ENCODE measurements at regions not wholly inside any gene's neighbourhood (a gene's known extent, or its start where the extent isn't known, plus 50 kb on each side); places are given as distances from the start of the nearest gene placed in this dataset.
"Not testable (repeated sequence)": the region's sequence is repeated elsewhere in the genome, so short reads cannot be mapped to it uniquely, and the experiment has no call there.

DNA sequence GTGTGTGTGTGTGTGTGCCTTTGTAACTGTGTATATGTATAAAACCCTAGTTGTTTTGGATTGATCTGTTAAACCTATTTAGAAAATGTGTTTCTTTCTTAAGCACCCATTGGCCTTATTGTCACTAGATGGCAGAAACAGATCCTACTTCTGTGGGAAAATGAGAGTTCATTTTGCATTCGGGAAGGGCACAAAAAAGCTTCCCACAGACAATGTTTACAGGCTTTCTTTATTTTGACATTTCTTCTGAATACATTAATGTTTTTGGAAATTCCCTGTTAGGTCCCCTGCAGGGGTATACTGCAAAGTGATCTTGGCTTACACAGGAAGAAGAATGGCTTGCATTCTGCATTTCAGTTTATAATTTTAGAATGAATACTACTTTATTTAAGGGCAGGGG lies 481.8 kb upstream of the ARRDC3 start:
- no peak for DNase-seq

DNA sequence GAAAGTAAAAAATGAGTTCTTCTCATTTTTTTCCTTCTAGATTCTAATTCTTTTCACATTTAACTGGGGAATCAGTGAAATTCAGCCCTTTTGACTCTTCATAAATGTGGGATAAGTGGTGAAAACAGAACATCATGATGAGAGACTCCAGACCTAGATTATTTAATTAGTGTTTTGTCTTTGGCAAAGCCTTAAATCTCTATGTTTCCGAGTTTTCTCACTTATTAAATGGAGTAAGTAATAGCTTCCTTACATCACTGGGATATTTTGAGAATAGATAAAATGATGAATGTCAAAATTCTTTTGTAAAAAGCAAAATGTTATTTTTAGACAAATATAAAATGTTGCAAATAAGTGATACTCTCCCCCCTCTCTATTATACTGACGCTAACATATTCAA lies 468.6 kb upstream of the ARRDC3 start:
- no peak for DNase-seq

DNA sequence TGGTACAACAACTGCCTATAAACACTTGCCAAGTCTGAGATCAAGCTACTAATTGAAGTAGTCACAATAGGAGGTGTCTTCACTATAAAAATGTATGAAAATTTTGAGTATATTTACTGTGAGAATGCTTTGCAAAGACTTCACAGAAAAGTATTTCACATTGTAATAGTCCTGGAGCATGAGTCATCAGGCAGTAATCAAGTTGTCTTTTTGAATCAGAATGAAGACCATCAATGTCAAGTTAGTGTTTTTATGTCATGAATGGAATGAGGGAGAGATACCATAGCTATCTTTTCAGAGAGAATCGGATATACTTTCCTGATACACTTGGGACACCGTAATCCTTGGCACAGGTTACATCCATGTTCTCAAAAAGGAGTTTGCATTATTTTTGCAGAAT lies 466.9 kb upstream of the ARRDC3 start:
- DNase-seq = no peak

DNA sequence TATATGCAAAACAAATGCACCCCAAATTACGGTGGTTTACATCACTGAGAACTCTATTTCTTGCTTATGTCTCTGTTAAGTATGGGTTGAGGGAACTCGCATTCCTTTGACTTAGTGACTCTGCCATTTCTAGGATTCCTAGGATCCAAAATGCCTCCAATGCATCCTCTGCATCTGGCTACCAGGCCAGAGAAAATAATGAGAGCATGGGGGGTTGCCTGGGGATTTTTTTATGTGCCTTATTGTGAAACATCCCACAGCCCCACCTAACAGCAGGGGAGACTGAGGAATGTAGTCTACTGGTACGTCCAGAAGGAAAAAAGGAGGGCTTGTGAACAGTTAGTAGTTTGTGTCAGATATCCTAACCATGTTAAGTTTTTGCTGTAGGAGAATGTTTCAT lies 466.0 kb upstream of the ARRDC3 start:
- DNase-seq = no peak

DNA sequence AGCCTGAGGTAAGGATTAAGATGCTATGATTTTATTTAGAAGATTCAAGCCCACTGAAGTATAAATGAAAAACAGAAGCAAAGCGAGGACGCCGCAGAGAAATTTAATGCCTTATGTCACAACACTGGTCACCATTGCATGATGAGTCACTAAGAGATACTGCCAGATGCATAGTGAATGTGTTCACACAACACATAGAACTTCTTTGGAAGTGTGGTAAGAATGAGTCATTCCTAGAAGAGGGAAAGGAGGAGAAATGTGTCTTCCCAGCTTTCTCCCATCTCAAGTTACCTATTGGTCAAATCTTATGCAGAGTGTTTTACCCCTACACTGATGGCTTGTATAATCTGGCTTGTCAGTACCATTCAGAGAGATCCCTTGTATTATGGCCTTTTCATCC lies 465.3 kb upstream of the ARRDC3 start:
- DNase-seq = no peak

DNA sequence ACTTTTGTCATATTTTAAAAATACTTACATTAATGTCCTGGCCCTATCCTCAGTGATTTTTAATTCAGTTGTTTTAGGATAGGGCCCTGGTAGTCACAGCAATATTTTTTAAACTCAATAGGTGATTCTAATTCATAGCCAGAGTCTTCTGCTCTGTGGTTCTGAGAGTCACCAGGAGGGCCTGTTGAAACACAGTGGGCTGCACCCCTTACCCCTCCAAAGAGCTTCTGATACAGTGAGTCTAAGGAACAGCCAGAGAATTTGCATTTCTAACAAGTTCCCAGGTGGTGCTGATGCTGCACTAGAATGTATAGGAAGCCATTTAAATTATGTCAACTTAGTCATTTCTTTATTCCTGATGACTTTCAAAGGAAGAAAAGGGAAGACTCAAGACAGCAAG lies 458.3 kb upstream of the ARRDC3 start:
- no peak for DNase-seq

DNA sequence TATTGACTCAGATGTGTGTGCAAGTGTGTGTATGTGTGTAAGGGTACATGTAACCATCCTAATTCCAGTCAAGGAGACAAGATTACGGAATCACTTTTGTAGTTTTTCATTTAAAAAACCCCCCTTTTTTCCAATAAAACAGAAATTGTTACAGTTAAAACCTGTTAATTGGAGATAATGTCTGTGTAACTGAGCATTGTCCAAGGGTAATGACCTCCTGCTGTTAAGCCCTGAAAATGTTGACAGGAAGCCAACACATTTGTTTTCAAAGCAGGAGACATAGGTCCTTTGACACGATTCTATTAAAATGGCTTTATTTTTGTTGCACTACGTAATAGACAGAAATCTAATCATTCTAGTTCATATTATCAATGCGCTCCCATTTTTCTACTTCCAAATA lies 457.3 kb upstream of the ARRDC3 start:
- no peak for DNase-seq

DNA sequence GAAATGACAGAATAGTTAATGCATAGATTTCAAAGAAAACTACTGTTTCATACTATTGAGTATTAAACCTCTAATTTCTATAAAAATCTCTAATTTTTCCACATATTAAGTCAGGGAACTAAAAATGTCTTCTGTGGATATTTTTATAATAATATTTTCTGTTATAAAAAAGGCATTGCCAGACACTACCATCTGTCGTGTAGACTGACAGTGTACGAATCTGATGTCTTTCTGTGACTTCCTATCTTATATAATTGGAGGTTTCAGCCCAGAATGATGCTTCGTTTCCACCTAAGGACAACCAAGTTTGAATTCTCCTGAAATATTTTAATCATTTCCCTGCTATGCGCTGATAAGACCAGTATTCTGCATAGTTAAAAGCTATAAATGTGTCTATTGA lies 456.6 kb upstream of the ARRDC3 start:
- DNase-seq = no peak

DNA sequence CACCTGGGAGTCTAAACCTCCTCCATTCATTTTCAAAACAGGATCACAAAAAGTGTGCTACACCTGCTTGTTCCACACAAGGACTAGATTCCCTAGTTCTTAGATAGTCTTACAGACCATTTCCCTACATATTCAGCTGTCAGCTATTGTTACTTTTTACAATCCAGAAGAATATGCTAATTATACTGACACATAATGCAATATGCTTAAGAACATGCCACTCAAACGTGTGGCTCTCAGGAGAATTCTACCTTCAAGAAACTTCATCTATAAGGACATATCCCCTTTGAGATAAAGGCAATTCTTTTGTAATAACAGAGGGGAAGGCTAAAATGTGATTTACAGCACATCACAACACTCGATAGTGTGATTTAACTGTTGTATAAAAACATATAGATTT lies 456.1 kb upstream of the ARRDC3 start:
- no peak for DNase-seq

DNA sequence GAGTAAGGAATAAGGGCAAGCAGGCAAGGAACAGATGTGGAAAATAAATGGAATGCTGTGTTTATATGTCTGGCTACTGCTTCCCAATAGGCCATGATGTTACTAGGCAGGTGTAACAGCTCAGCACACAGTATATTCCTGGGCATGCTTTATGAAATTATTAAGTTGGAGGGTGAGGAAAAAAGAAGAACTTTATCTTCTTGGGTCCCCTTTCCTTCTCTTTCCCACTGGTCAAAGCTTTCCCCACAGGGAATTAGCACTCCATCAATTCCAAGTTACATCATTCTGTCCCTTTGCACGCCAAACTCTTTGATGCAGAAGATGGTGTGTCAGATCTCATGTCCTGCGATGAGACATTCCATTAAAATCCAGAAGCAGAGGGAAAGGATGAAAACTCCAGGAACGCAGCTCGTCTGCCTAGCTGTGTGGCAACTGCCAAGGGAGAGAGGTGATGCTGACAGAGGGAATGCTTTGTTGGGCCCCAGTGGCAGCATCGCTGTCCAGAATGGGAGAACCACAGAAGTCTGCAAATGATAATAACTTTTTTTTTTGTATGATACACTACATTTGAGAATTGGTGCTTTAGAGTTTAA lies 447.3 kb upstream of the ARRDC3 start:
- no peak for DNase-seq

DNA sequence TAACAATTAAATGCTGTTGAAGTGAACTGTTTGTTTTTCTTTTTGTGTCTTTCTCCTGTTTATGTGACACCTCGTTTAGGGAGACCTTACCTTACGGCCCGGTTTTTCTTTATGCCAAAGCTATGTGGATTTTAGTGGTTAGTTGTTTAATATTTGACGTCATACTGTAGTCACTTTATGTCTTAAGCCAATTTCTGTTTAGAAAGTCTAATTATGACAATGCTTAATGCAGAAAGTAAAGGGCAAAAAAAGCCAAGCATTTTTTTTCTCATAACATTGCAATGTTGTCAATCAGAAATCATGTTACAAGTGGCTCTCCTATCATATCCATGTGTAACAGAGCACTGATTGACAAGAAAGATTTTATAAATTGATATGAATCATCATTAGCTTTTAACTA lies 442.5 kb upstream of the ARRDC3 start:
- DNase-seq = no peak

DNA sequence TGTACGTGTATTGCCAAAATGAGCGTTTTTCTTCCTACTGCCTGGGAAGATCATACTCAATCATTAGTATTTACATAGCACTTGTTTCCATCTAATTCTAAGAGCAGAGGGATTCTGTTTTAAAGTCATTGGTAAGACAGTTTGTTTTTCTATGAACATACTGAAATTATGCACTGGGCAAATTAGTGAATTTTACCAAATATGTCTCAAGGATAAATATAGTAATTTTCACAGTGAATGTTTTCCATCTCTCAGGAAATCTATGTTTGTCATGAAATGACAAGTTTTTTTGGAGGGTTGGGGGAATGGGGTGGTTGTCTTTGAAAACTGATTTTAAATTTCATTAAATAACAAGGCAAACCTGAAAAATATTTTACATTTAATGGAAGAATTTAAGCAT lies 441.3 kb upstream of the ARRDC3 start:
- DNase-seq = no peak

DNA sequence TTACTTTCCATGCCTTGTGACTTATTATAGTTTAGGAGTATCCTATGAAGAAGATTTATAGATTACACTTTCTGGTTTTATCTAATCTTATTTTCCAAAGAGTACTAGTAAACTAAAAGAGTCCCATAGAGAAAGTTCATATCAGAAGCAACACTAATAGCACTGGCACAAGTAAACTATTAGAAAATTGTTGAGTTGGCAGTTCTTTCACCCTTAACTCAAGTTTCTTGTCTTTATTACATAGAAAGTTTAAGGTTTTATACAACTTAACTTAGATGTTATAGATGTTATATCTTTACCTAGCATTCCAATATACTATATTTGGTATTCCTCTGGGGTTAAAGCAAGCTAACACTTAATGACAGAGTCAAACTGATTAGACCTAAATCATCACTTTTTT lies 437.8 kb upstream of the ARRDC3 start:
- no peak for DNase-seq

DNA sequence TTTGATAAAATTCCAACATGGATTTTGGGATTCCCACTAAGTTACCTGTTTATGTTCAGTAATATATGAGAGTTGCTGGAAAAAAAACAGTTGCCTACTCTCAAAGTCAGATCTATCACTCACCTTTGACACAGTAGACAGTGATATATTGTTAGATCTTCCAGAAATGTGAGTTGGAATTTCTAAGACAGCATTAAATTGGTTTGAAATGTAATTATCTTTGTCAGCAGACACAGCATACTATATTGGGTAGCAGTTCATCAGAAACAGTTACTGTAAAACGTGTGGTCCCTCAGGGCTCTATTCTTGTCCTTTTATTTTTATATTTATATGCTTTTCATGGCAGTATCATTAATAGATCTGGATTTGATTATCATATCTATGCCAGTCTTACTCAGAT lies 433.6 kb upstream of the ARRDC3 start:
- DNase-seq = no peak

DNA sequence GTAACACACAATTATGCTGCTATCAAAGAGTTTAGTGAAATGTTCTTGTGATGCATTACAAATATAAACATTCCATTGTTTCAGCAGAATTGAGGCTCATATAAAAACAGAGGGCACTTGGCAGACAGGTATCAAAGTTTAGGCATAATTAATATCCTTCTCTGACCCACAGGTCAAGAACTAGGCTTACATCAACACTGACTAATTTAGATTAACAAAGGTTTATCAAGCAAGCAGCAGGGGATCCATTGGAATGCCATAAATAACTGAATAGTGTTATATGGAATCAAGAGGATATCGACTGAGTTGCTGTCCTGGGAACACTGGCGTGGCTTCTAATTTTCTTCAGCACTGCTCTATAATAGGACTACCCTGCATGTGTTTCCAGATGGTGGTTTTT lies 414.5 kb upstream of the ARRDC3 start:
- no peak for DNase-seq

DNA sequence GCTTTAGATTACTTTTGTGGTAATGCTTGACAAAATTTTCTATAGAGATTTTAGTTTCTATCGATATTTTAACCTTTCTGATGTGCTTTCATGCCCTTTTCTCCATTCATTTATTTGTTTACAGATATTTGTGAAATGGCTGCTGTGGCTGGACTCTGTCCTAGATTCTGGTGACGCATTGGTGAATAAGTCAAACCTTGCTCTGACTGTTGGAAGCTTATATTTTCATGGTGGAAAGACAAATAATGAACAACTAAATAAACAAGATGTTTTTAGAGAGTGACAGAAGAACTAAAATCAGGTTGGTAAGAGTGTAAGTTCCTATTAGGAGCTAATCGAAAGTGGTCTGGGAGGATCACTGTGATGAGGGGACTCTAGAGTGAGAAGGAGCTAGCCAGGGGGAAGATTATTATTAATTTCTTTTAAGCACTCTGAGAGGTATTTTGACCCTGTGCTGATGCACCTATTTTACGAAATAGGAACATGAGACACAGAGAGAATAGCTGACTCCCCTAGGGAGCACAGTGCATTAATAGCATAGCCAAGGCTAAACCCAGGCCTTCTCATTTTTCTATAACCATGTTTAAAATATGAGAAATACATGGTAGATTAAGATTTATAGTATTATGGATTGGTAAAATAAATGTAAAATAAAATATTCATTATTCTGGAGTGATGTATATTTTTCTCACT lies 411.9 kb upstream of the ARRDC3 start:
- no peak for DNase-seq

DNA sequence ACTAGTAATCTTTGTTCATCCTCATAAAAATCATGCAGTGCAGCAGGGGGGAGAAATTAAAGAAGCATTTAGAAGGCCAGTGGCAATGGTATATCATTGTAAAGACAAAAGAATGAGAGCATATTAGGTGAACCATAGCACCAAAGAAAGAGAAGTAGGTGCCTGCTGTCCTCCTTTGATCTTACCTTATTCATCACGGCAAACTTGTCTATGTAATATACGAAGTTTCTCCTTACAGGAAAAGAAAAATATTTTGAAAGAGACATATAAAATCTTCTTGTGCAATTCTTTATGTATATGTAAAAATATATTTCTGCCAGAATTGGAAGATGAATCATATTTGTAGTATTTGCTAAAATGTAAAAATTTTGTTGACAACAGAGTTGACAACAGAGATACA lies 411.3 kb upstream of the ARRDC3 start:
- no peak for DNase-seq

DNA sequence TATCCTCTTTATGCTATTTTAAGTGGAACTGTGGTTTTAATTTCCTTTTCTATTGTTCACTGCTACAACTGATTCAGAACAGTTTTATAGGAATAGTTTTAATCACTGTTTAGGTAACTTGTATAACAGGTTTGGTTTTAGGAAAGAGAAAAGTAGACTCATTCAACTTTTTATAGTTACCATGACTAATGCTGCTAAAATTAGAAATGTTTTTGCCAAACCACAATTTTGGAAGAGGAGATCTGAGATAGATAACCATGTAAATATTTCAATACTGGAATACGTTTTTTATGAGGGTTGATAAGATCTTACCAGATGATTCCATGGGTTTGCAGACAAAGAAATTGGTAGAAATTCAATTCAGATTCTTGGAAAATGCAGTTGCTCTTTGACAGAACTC lies 404.6 kb upstream of the ARRDC3 start:
- DNase-seq = no peak

DNA sequence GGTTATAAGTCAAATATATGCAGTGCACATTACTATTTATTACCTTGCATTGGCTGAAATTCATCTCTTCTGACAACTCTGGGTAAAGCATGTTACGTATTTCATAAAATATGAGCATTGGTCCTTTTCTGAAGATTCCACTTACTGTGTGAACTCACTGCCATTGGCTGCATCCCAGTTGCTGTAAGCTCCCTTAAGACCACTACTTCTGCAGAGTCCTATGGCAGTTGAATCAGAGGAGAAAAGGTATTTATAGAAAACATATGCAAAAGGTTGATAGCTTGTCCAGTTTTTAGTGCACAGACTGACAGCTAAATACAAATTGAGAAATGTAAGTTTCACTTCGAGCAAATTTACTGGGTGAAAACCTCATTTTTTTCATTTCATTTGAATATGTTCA lies 394.6 kb upstream of the ARRDC3 start:
- no peak for DNase-seq

DNA sequence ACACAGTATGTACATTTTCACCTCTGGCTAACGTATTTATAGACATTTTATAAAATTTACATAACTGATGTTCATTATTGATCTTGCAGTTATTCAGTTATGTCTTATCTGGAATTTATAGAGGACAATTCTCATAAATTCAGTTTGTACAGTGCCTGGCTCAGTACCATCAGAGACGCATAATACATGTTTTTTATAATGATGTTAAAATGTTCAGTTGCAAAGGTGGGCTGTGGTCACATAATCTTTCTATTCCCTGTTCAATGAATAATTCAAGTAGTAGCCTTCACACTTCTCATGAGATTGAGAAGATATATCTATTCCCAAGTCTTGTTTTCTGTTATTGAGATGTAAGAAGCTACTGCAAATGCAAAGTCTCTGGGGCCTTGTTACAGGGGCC lies 393.1 kb upstream of the ARRDC3 start:
- DNase-seq = no peak

DNA sequence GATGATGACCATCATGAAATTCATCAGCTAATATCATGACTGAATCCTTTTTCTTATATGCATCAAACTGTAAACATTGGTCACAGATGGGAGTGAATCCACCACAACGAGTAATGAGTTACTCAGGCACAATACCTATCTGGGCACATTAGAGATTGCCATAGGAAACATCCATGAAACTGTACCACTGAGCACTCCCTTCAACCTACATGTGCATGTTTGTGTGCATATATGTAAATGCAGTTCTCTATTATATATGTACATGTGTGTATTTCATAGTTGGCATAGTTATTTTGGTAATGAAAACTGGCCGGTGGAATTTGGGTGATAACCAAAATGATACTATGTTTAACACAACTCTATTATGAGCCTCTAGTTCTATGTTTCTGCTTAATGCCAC lies 387.3 kb upstream of the ARRDC3 start:
- no peak for DNase-seq

DNA sequence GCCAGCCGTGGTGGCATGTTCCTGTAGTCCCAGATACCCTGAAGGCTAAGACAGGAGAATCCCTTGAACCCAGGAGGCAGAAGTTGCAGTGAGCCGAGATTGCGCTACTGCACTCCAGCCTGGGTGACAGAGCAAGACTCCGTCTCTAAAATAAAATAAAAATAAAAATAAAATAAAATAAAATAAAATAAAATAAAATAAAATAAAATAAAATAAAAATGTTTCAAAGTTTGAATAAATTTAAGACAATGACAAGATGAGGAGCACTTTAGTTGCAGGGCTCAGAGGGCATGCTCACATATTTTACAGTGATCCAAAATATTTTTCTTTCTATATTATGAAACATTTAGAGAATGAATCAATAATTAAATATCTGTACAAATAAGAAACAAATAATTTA lies 374.3 kb upstream of the ARRDC3 start:
- DNase-seq = not testable (repeated sequence)

DNA sequence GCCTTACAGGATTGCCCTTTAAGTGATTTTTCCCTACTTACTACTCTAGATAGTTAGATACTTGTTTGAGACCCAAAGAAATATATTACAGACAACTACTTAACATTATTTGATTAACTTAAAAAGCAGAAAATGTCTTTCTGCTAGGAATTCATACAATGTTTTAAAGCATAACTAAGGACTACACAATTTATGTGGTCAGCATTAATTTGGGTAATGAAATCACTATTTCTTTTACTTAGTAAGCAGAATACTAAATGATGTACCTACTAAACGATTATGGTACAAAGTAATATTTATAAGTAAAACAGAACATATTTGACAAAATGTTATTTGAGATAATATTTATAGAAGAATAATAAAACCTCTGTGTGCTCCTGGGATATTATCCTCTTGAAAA lies 371.9 kb upstream of the ARRDC3 start:
- DNase-seq = no peak

DNA sequence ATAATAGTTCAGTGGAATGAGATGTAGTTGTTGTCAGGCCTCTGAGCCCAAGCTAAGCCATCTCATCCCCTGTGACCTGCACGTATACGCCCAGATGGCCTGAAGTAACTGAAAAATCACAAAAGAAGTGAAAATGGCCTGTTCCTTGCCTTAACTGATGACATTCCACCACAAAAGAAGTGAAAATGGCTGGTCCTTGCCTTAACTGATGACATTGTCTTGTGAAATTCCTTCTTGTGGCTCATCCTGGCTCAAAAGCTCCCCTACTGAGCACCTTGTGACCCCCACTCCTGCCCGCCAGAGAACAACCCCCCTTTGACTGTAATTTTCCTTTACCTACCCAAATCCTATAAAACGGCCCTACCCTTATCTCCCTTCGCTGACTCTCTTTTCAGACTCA lies 361.4 kb upstream of the ARRDC3 start:
- not testable (repeated sequence) for DNase-seq

DNA sequence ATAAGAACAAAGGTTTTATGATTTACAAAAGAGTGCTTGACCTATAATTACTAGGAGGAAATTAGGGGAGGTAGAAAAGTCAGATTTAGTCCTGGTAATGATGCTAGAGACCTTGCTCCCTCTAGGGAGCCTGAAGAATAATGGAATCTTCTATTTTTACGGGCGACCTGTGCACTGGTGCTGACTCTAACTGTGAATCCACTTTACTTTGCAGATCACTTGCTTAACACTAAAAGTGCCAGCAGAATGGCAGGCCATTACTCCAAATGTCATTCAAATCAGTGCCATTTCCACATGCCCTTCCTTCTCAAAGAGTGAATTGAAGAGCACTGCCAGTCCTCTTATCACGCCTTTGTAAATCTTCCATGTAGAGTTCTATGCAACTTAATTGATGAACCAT lies 359.4 kb upstream of the ARRDC3 start:
- no peak for DNase-seq
